ENCODE measurements at regions not wholly inside any gene's neighbourhood (a gene's known extent, or its start where the extent isn't known, plus 50 kb on each side); places are given as distances from the start of the nearest gene placed in this dataset.

DNA sequence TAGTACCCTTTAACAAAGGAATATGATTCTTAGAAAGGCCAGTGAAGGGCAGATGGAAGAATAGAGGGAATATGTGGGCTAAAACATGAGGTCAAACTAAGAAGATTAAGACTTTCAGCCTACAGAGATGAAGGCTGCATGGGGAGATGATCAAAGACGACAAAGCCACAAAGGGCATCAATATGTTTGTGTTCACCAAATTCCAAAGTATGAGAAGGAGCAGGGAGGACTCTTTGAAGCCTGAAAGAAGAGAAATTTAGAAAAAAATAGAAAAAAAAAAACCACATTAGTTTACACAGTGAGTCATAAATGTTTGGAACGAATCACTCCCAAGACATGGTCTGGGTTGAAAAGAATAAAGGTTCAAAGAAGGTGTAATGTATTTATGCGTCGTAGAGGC, 131.8 kb downstream of the NEDD1 start:
- H3K27me3 Mint-ChIP-seq = peaks cover 4% of the 10 kb centered on the region
- intact Hi-C loops (cut with micrococcal nuclease) = no loop called here
- no peak overlapping the region for H3K4me3 Mint-ChIP-seq
- DNase-seq = no peak
- H3K36me3 Mint-ChIP-seq (ENCODE audit: low read depth) = no peaks in the 10 kb centered on the region
- TF ChIP-seq, protein P1, sequence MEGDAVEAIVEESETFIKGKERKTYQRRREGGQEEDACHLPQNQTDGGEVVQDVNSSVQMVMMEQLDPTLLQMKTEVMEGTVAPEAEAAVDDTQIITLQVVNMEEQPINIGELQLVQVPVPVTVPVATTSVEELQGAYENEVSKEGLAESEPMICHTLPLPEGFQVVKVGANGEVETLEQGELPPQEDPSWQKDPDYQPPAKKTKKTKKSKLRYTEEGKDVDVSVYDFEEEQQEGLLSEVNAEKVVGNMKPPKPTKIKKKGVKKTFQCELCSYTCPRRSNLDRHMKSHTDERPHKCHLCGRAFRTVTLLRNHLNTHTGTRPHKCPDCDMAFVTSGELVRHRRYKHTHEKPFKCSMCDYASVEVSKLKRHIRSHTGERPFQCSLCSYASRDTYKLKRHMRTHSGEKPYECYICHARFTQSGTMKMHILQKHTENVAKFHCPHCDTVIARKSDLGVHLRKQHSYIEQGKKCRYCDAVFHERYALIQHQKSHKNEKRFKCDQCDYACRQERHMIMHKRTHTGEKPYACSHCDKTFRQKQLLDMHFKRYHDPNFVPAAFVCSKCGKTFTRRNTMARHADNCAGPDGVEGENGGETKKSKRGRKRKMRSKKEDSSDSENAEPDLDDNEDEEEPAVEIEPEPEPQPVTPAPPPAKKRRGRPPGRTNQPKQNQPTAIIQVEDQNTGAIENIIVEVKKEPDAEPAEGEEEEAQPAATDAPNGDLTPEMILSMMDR (IDR thresholded peaks at IDR 0.05) = no peak
- H3K9me3 Mint-ChIP-seq = no peaks in the 10 kb centered on the region
- no peaks in the 10 kb centered on the region for H3K4me1 Mint-ChIP-seq (ENCODE audit: low read depth)
- ATAC-seq = no peak
- ChIA-PET CTCF (no interaction called here), POLR2A (no interaction called here)
- H3K27ac Mint-ChIP-seq = no peak overlapping the region

DNA sequence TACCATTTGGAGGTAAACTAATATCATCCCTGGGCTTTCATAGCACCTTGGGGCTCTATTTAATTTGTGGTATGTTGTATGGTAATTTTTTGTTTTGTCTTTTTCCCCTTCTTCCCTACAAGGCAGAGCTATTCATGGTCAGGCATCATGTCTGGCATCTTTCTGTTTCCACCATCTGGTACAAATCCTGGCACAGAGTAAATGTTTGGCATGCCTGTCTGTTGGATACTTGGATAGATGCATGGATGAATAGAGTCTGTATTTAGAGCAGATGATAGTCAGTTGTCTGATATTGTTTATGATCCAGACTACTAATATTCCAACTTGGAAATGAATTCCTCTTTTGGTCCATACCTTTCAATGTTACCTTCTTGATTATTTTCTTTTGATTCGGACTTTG, 139.8 kb downstream of the NEDD1 start:
- Mint-ChIP-seq H3K27me3 (peaks cover 3% of the 10 kb centered on the region), H3K36me3 (ENCODE audit: low read depth) (no peaks in the 10 kb centered on the region), H3K4me3 (no peak overlapping the region), H3K4me1 (ENCODE audit: low read depth) (no peaks in the 10 kb centered on the region), H3K9me3 (no peaks in the 10 kb centered on the region), H3K27ac (no peak overlapping the region)
- no peak for DNase-seq
- CTCF ChIA-PET = no interaction called here
- intact Hi-C loops (cut with micrococcal nuclease) = no loop called here
- TF ChIP-seq, protein P1 (IDR thresholded peaks at IDR 0.05) = no peak
- POLR2A ChIA-PET = no interaction called here
- ATAC-seq = no peak

DNA sequence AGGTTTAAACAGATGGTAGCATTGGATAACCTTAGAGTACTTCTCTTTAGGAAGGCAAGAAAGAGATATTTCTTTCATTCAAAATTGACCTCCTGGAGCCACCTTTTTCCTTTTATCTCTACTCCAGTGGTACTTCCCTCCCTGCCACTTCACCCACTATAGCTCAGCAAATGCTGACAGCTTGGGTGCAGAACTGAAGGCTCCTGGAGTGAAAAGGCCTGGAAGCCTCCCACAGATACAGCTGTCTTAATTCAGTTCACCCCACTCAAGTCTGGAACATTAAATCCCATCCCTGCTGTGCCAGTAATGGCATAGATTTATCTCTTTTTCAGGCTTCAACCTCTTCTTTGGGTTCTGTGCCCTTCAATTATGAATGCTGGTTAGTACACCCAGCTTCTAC, 140.3 kb downstream of the NEDD1 start:
- Mint-ChIP-seq H3K27me3 (peaks cover 4% of the 10 kb centered on the region), H3K36me3 (ENCODE audit: low read depth) (no peaks in the 10 kb centered on the region), H3K27ac (no peak overlapping the region), H3K4me1 (ENCODE audit: low read depth) (no peaks in the 10 kb centered on the region), H3K9me3 (no peaks in the 10 kb centered on the region), H3K4me3 (no peak overlapping the region)
- DNase-seq (no peak), ATAC-seq (no peak)
- intact Hi-C loops (cut with micrococcal nuclease) = no loop called here
- TF ChIP-seq, protein P1 (IDR thresholded peaks at IDR 0.05) = no peak
- CTCF ChIA-PET = no interaction called here
- POLR2A ChIA-PET = no interaction called here

DNA sequence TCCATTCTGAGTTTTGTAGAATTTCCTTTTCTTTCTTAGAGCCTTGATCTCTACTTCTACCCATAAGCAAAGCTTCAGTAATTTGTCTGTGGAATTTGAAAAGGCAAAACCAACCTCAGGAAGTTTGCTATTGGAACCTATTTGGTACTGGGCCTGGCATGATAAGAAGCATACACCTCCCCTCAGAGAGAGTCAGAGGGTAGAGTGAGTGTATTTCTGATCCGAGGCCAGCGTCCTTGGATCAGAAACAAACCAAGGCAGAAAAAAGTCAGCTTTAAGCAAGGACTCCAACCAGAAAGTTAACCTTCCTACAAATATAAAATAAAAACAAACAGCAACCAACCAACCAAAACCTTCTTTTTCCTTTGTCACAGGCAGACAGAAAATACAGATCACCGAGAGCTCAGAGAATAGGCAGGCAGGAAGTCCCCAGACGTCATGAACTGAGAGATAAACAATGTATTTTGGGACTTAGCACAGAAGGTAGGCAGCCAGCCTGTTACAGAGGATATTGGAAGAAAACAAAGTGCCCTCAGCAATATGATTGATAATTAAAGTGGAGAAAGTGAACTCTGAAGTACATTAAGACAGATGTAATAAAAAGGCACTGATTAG, 141.5 kb downstream of the NEDD1 start:
- H3K4me3 Mint-ChIP-seq = no peak overlapping the region
- peaks cover 4% of the 10 kb centered on the region for H3K27me3 Mint-ChIP-seq
- intact Hi-C loops (cut with micrococcal nuclease) = no loop called here
- H3K9me3 Mint-ChIP-seq = no peaks in the 10 kb centered on the region
- H3K27ac Mint-ChIP-seq = no peak overlapping the region
- ATAC-seq (no peak), DNase-seq (no peak)
- no peaks in the 10 kb centered on the region for H3K4me1 Mint-ChIP-seq (ENCODE audit: low read depth)
- TF ChIP-seq, protein P1 (IDR thresholded peaks at IDR 0.05) = no peak
- CTCF ChIA-PET = no interaction called here
- no peaks in the 10 kb centered on the region for H3K36me3 Mint-ChIP-seq (ENCODE audit: low read depth)
- POLR2A ChIA-PET = no interaction called here

DNA sequence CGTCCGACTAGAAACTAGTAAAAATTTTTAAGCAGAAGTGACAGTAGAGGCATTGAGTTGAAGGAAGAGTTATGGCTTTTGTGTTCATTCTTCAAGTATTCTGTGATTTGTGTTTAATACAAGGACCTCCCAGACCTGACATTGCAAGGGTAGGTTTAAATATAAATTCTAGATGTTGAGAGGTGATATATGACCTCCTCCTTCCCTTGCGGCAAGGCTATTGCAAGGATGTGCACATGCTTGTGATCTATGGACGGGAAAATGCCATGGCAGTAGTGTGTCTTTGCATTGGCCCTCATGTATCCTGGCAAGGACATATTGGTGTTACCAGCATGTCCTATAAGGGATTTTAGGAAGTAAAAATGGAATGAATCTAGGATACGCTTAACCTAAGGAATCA, 143.5 kb downstream of the NEDD1 start:
- TF ChIP-seq, protein P1 (IDR thresholded peaks at IDR 0.05) = no peak
- Mint-ChIP-seq H3K27me3 (peaks cover 6% of the 10 kb centered on the region), H3K9me3 (no peaks in the 10 kb centered on the region), H3K4me1 (ENCODE audit: low read depth) (no peaks in the 10 kb centered on the region), H3K27ac (no peak overlapping the region), H3K36me3 (ENCODE audit: low read depth) (no peaks in the 10 kb centered on the region), H3K4me3 (no peak overlapping the region)
- ChIA-PET POLR2A (no interaction called here), CTCF (no interaction called here)
- DNase-seq = no peak
- intact Hi-C loops (cut with micrococcal nuclease) = no loop called here
- no peak for ATAC-seq

All from activated CD8-positive, alpha-beta T cell treated with anti-CD3 and anti-CD28 coated beads for 36 hours (primary cell).